H1 (cell line): ENCODE measurements at regions not wholly inside any gene's neighbourhood (a gene's known extent, or its start where the extent isn't known, plus 50 kb on each side); places are given as distances from the start of the nearest gene placed in this dataset.

Source experiments
- CREB1 ChIP-seq: IDR thresholded peaks from 2 replicates; pipeline ENCODE4 v1.6.1; 2012; ENCODE audit warnings: inconsistent platforms
- CTCF ChIP-seq, 3 experiments: IDR thresholded peaks; 1 replicate in 2 of 3; 2 replicates in 1 of 3; pipeline versions ENCODE4 v1.5.1 to v1.6.1; 2011; ENCODE audit warnings: low read length in 3 of 3, mild to moderate bottlenecking in 3 of 3, inconsistent platforms in 2 of 3, low read depth in 1 of 3, moderate library complexity in 1 of 3; ENCODE audit not compliant: insufficient read depth in 1 of 3; ENCODE audit errors: control extremely low read depth in 1 of 3
- SIN3A ChIP-seq, 2 experiments: IDR thresholded peaks in 1 of 2; conservative IDR thresholded peaks in 1 of 2; 2 replicates each; pipeline ENCODE4 v1.6.1; 2011 to 2012; ENCODE audit warnings: low read length in 2 of 2, improper control_type of control experiment in 1 of 2, low read depth in 1 of 2, mild to moderate bottlenecking in 1 of 2

DNA sequence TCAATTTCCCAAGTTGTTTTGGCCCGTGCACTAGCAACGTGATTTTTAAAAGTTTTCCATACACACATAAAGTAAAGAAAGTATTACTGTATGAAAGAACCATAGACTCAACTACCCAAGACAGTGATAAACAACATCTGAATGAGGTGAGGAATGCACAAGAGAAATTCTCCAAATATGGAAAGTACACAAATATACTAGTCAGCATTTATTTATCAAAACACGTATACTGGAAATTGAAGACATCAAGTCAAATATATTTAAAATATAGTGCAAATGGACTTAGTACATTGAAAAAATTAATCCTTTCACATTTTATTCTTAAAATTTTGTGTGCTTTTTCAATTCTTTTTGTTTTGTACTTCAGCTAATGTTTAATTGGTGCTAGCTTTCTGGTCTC, 143.6 kb downstream of the ARL4A start (continued):
- TF ChIP-seq CTCF (IDR thresholded peaks at IDR 0.05; ENCODE audit: control extremely low read depth in 1 of 3, insufficient read depth in 1 of 3, low read depth in 1 of 3, low read length in 3 of 3): no peak
- no peak for TF ChIP-seq SIN3A (conservative IDR thresholded peaks at IDR 0.05 in 1 of 2, IDR thresholded peaks at IDR 0.05 in 1 of 2; ENCODE audit: low read depth in 1 of 2, low read length in 2 of 2)
- no peak for TF ChIP-seq CREB1
